Tibial artery (tissue), 4 donors: ENCODE measurements at regions not wholly inside any gene's neighbourhood (a gene's known extent, or its start where the extent isn't known, plus 50 kb on each side); places are given as distances from the start of the nearest gene placed in this dataset.

Source experiments
- DNase-seq, 2 donors: peaks; one replicate each; pipeline ENCODE4 v3.0.0-alpha.2; 2019
- H3K27ac ChIP-seq, 2 donors: fragments of 200-600 bp; sonication (generic) in 1 of 2; 1 replicate in 1 of 2; 2 replicates in 1 of 2; pipeline ENCODE4 v1.5.1; 2018 to 2019; ENCODE audit warnings: mild to moderate bottlenecking in 1 of 2
- H3K27me3 ChIP-seq, 2 donors: fragments of 200-600 bp; sonication (generic) in 1 of 2; one replicate each; pipeline versions ENCODE4 v1.5.1 to v1.6.0; 2016 to 2019
- H3K36me3 ChIP-seq, 3 donors: fragments of 200-600 bp; sonication (generic) in 2 of 3; one replicate each; pipeline ENCODE4 v1.5.1; 2016 to 2019; ENCODE audit warnings: mild to moderate bottlenecking in 2 of 3
- H3K4me1 ChIP-seq, 4 donors: fragments of 200-600 bp; sonication (generic) in 2 of 4; 1 replicate in 3 of 4; 2 replicates in 1 of 4; pipeline ENCODE4 v1.5.1; 2016 to 2019
- H3K4me3 ChIP-seq, 2 donors: fragments of 200-600 bp; sonication (generic) in 1 of 2; 1 replicate in 1 of 2; 2 replicates in 1 of 2; pipeline ENCODE4 v1.5.1; 2018 to 2019; ENCODE audit warnings: mild to moderate bottlenecking in 2 of 2
- H3K9me3 ChIP-seq, 3 donors: fragments of 200-600 bp; sonication (generic) in 1 of 3; one replicate each; pipeline ENCODE4 v1.5.1; 2016 to 2019
- CTCF ChIP-seq, 2 experiments: fragments of 200-600 bp in 1 of 2; fragments of 450-650 bp in 1 of 2; IDR thresholded peaks; one replicate each; pipeline ENCODE4 v1.5.1; 2017 to 2019; ENCODE audit warnings: antibody characterized with exemption in 2 of 2, mild to moderate bottlenecking in 1 of 2, moderate library complexity in 1 of 2
- intact Hi-C: fragments of 100-400 bp; cut with DNase I; formaldehyde crosslinking; loops from one replicate; pipeline ENCODE4 v1.15.0; 2023; ENCODE audit warnings: low total_unique reads

GRCh38 chr1:189429610-189430009 is 1048.1 kb downstream of the BRINP3 start:
- TF ChIP-seq CTCF (IDR thresholded peaks at IDR 0.05): no peak
- DNase-seq: no peak
- intact Hi-C loops: no loop called here
- Histone ChIP-seq H3K9me3 (no peaks in the 10 kb centered on the region), H3K36me3 (no peaks in the 10 kb centered on the region), H3K27ac (no peak overlapping the region), H3K4me1 (no peaks in the 10 kb centered on the region), H3K4me3 (no peak overlapping the region), H3K27me3 (no peaks in the 10 kb centered on the region)

GRCh38 chr1:189431447-189431846 is 1046.2 kb downstream of the BRINP3 start:
- H3K4me3 ChIP-seq: no peak overlapping the region
- no peaks in the 10 kb centered on the region for H3K27me3 ChIP-seq
- no peak for TF ChIP-seq CTCF (IDR thresholded peaks at IDR 0.05)
- no peak for DNase-seq
- H3K36me3 ChIP-seq: no peaks in the 10 kb centered on the region
- no peak overlapping the region for H3K27ac ChIP-seq
- no peaks in the 10 kb centered on the region for H3K9me3 ChIP-seq
- intact Hi-C loops: no loop called here
- no peaks in the 10 kb centered on the region for H3K4me1 ChIP-seq

- Histone ChIP-seq H3K4me1 (no peaks in the 10 kb centered on the region), H3K27ac (no peak overlapping the region), H3K9me3 (no peaks in the 10 kb centered on the region), H3K36me3 (no peaks in the 10 kb centered on the region), H3K27me3 (no peaks in the 10 kb centered on the region), H3K4me3 (no peak overlapping the region)
- intact Hi-C loops: no loop called here
- no peak for DNase-seq
- TF ChIP-seq CTCF (IDR thresholded peaks at IDR 0.05): no peak
Measured at GRCh38 chr1:189432753-189433152, 1044.9 kb downstream of the BRINP3 start.

GRCh38 chr1:189434461-189434860 is 1043.2 kb downstream of the BRINP3 start:
- Histone ChIP-seq H3K4me3 (no peak overlapping the region), H3K27me3 (no peaks in the 10 kb centered on the region), H3K9me3 (no peaks in the 10 kb centered on the region), H3K36me3 (no peaks in the 10 kb centered on the region), H3K27ac (no peak overlapping the region), H3K4me1 (no peaks in the 10 kb centered on the region)
- no peak for DNase-seq
- TF ChIP-seq CTCF (IDR thresholded peaks at IDR 0.05): no peak
- intact Hi-C loops: no loop called here

- Histone ChIP-seq H3K9me3 (no peaks in the 10 kb centered on the region), H3K4me3 (no peak overlapping the region), H3K27ac (no peak overlapping the region), H3K36me3 (no peaks in the 10 kb centered on the region), H3K27me3 (no peaks in the 10 kb centered on the region), H3K4me1 (no peaks in the 10 kb centered on the region)
- no peak for TF ChIP-seq CTCF (IDR thresholded peaks at IDR 0.05)
- intact Hi-C loops: no loop called here
- no peak for DNase-seq
Measured at GRCh38 chr1:189435398-189435797, 1042.3 kb downstream of the BRINP3 start.

- Histone ChIP-seq H3K27ac (no peak overlapping the region), H3K36me3 (no peaks in the 10 kb centered on the region), H3K4me3 (no peak overlapping the region), H3K9me3 (no peaks in the 10 kb centered on the region), H3K4me1 (no peaks in the 10 kb centered on the region), H3K27me3 (no peaks in the 10 kb centered on the region)
- DNase-seq: no peak
- no peak for TF ChIP-seq CTCF (IDR thresholded peaks at IDR 0.05)
- intact Hi-C loops: no loop called here
Measured at GRCh38 chr1:189438808-189439207, 1038.9 kb downstream of the BRINP3 start.
